ENCODE measurements at regions not wholly inside any gene's neighbourhood (a gene's known extent, or its start where the extent isn't known, plus 50 kb on each side); places are given as distances from the start of the nearest gene placed in this dataset.

DNA sequence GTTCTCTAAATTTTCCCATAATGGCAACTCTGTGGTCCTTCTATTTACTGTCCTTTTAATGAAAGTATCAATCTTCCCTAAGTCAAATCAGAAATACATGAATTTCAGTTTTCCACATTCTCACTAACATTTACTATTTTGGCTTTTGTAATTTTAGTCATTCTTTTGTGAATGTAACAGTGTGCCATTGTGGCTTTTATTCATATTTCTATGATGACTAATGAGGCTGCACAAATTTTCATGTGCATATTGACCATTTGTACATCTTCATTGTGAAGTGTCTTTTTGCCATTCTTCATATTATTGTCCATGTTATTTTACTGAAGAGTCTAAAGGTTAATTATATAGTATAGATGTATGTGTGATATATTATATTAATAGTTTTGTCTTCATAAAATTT is 431.0 kb upstream of the BRINP3 start:
- TF ChIP-seq, protein P1, sequence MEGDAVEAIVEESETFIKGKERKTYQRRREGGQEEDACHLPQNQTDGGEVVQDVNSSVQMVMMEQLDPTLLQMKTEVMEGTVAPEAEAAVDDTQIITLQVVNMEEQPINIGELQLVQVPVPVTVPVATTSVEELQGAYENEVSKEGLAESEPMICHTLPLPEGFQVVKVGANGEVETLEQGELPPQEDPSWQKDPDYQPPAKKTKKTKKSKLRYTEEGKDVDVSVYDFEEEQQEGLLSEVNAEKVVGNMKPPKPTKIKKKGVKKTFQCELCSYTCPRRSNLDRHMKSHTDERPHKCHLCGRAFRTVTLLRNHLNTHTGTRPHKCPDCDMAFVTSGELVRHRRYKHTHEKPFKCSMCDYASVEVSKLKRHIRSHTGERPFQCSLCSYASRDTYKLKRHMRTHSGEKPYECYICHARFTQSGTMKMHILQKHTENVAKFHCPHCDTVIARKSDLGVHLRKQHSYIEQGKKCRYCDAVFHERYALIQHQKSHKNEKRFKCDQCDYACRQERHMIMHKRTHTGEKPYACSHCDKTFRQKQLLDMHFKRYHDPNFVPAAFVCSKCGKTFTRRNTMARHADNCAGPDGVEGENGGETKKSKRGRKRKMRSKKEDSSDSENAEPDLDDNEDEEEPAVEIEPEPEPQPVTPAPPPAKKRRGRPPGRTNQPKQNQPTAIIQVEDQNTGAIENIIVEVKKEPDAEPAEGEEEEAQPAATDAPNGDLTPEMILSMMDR (conservative IDR thresholded peaks at IDR 0.05; ENCODE audit: low read length) = no peak
- no peak for TF ChIP-seq EZH2phosphoT487 (IDR thresholded peaks at IDR 0.05; ENCODE audit: borderline replicate concordance, low read depth, low read length)

Measured in OCI-LY7 (cell line).